HG03280 (cell line): ENCODE measurements at regions not wholly inside any gene's neighbourhood (a gene's known extent, or its start where the extent isn't known, plus 50 kb on each side); places are given as distances from the start of the nearest gene placed in this dataset.
"Not testable (repeated sequence)": the region's sequence is repeated elsewhere in the genome, so short reads cannot be mapped to it uniquely, and the experiment has no call there.

Experiments
- ATAC-seq: cut with Tn5 transposase; IDR thresholded peaks from one replicate; pipeline ENCODE4 v1.9.1; 2021; ENCODE audit warnings: mild to moderate bottlenecking, moderate library complexity; ENCODE audit not compliant: unreplicated experiment

- ATAC-seq: no peak
Observed at GRCh38 chr7:101707587-101707986, 78.5 kb upstream of the MYL10 start.

- no peak for ATAC-seq
Observed at GRCh38 chr7:101708223-101708622, 79.1 kb upstream of the MYL10 start.

GRCh38 chr7:101712652-101713051, 83.6 kb upstream of the MYL10 start:
- ATAC-seq: no peak

GRCh38 chr7:101714097-101714496, 85.0 kb upstream of the MYL10 start:
- ATAC-seq: no peak

- no peak for ATAC-seq
Observed at GRCh38 chr7:101717628-101718357, 88.7 kb upstream of the MYL10 start.

- no peak for ATAC-seq
Observed at GRCh38 chr7:101718363-101719122, 89.4 kb upstream of the MYL10 start.

- no peak for ATAC-seq
Observed at GRCh38 chr7:101719123-101719470, 90.0 kb upstream of the MYL10 start.

GRCh38 chr7:101720324-101720723, 91.2 kb upstream of the MYL10 start:
- ATAC-seq: no peak

- no peak for ATAC-seq
Observed at GRCh38 chr7:101722247-101722646, 93.2 kb upstream of the MYL10 start.

- no peak for ATAC-seq
Observed at GRCh38 chr7:101723835-101724234, 93.6 kb upstream of the CUX1 start.

GRCh38 chr7:101724957-101725356, 92.5 kb upstream of the CUX1 start:
- ATAC-seq: no peak

GRCh38 chr7:101725921-101726320, 91.5 kb upstream of the CUX1 start:
- ATAC-seq: no peak

- ATAC-seq: no peak
Observed at GRCh38 chr7:101727184-101727583, 90.2 kb upstream of the CUX1 start.

- no peak for ATAC-seq
Observed at GRCh38 chr7:101728128-101728527, 89.3 kb upstream of the CUX1 start.

GRCh38 chr7:101728873-101729240, 88.6 kb upstream of the CUX1 start:
- not testable (repeated sequence) for ATAC-seq

- no peak for ATAC-seq
Observed at GRCh38 chr7:101729241-101729883, 88.1 kb upstream of the CUX1 start.

- no peak for ATAC-seq
Observed at GRCh38 chr7:101731502-101732084, 85.8 kb upstream of the CUX1 start.

GRCh38 chr7:101733713-101734475, 83.5 kb upstream of the CUX1 start:
- ATAC-seq: no peak

GRCh38 chr7:101736084-101736483, 81.3 kb upstream of the CUX1 start:
- ATAC-seq: no peak

- ATAC-seq: no peak
Observed at GRCh38 chr7:101739775-101740398, 77.5 kb upstream of the CUX1 start.
